IMR-90 (cell line): ENCODE measurements at regions not wholly inside any gene's neighbourhood (a gene's known extent, or its start where the extent isn't known, plus 50 kb on each side); places are given as distances from the start of the nearest gene placed in this dataset.
"Not testable (repeated sequence)": the region's sequence is repeated elsewhere in the genome, so short reads cannot be mapped to it uniquely, and the experiment has no call there.

Source experiments
- ATAC-seq: fragments of 200-7000 bp; cut with Tn5 transposase; 2 replicates; pipeline ENCODE4 v1.9.1; 2020; ENCODE audit warnings: low read depth, mild to moderate bottlenecking, moderate library complexity
- BruUV-seq: library from RNA; stranded (reverse); fragments of 400-500 nt; replicated peaks from 2 replicates; lab custom pipeline; 2021; lab: Mats Ljungman, UMichigan
- CTCF ChIA-PET: fragments of 300-600 bp; formaldehyde crosslinking; extraction: SDS; loops from one replicate; lab custom pipeline; 2021; ENCODE audit warnings: antibody characterized with exemption; lab: Yijun Ruan, JAX
- POLR2A ChIA-PET: fragments of 300-600 bp; sonication (Branson Sonifier 250); formaldehyde crosslinking; loops from one replicate; lab custom pipeline; 2022; ENCODE audit warnings: antibody characterized with exemption; ENCODE audit not compliant: unreplicated experiment; lab: Charles Lee
- DNase-seq: peaks from one replicate; pipeline ENCODE4 v3.0.0; 2013
- H2AFZ ChIP-seq: replicated peaks from 2 replicates; pipeline ENCODE3; 2013; ENCODE audit warnings: low read length, mild to moderate bottlenecking; ENCODE audit not compliant: poor library complexity
- H2AK5ac ChIP-seq: 2 replicates; pipeline ENCODE4 v1.6.1; 2013; ENCODE audit warnings: low read depth, low read length, inconsistent platforms
- H2AK9ac ChIP-seq: replicated peaks from 2 replicates; pipeline ENCODE3; 2013; ENCODE audit warnings: mild to moderate bottlenecking, low read depth, low read length, moderate library complexity; ENCODE audit not compliant: poor library complexity
- H2BK120ac ChIP-seq: 2 replicates; pipeline ENCODE4 v1.6.1; 2013; ENCODE audit warnings: low read depth, low read length, inconsistent platforms
- H2BK15ac ChIP-seq: 3 replicates; pipeline ENCODE4 v1.6.1; 2013; ENCODE audit warnings: low read depth, low read length, inconsistent platforms
- H2BK20ac ChIP-seq: 2 replicates; pipeline ENCODE4 v1.6.1; 2013; ENCODE audit warnings: low read depth, mild to moderate bottlenecking, inconsistent platforms, low read length, moderate library complexity
- H2BK5ac ChIP-seq: 2 replicates; pipeline ENCODE4 v1.6.1; 2013; ENCODE audit warnings: mild to moderate bottlenecking, low read depth, low read length, inconsistent platforms; ENCODE audit not compliant: poor library complexity, severe bottlenecking
- H3K14ac ChIP-seq: replicated peaks from 2 replicates; pipeline ENCODE4 v1.6.1; 2013; ENCODE audit warnings: low read depth, low read length, inconsistent platforms
- H3K18ac ChIP-seq: 2 replicates; pipeline ENCODE4 v1.6.1; 2013; ENCODE audit warnings: low read depth, low read length, control low read depth
- H3K23ac ChIP-seq: 2 replicates; pipeline ENCODE4 v1.6.1; 2013; ENCODE audit warnings: low read depth, low read length, inconsistent platforms
- H3K27ac ChIP-seq: 2 replicates; pipeline ENCODE4 v1.5.1; 2013; ENCODE audit warnings: mild to moderate bottlenecking, control low read depth, low read length; ENCODE audit not compliant: insufficient read depth
- H3K27me3 ChIP-seq: 2 replicates; pipeline ENCODE4 v1.6.1; 2013; ENCODE audit warnings: low read length; ENCODE audit not compliant: control insufficient read depth, insufficient read depth
- H3K36me3 ChIP-seq: 2 replicates; pipeline ENCODE4 v1.6.1; 2013; ENCODE audit warnings: low read length, mixed read lengths; ENCODE audit not compliant: control insufficient read depth, insufficient read depth
- H3K4ac ChIP-seq: 2 replicates; pipeline ENCODE4 v1.6.1; 2013; ENCODE audit warnings: low read depth, low read length, inconsistent platforms
- H3K4me1 ChIP-seq: 2 replicates; pipeline ENCODE4 v1.6.1; 2013; ENCODE audit warnings: low read length, mixed read lengths; ENCODE audit not compliant: control insufficient read depth, insufficient read depth
- H3K4me2 ChIP-seq: 2 replicates; pipeline ENCODE4 v1.6.1; 2013; ENCODE audit warnings: low read depth, mild to moderate bottlenecking, control low read depth, low read length, moderate library complexity
- H3K4me3 ChIP-seq: 2 replicates; pipeline ENCODE4 v1.5.1; 2013; ENCODE audit warnings: low read depth, mild to moderate bottlenecking, control low read depth, low read length, moderate library complexity; ENCODE audit not compliant: insufficient read depth
- H3K56ac ChIP-seq: 2 replicates; pipeline ENCODE4 v1.6.1; 2013; ENCODE audit warnings: low read length, inconsistent platforms; ENCODE audit not compliant: insufficient read depth; ENCODE audit errors: extremely low read depth
- H3K79me1 ChIP-seq, 2 experiments: 2 replicates each; pipeline ENCODE4 v1.6.1; 2013; ENCODE audit warnings: low read length in 2 of 2, inconsistent platforms in 1 of 2, low read depth in 1 of 2
- H3K9ac ChIP-seq: 2 replicates; pipeline ENCODE4 v1.6.1; 2013; ENCODE audit warnings: low read depth, low read length, control low read depth
- H3K9me1 ChIP-seq: 2 replicates; pipeline ENCODE4 v1.6.1; 2013; ENCODE audit warnings: low read length, inconsistent platforms; ENCODE audit not compliant: insufficient read depth
- H3K9me3 ChIP-seq: 2 replicates; pipeline ENCODE4 v1.6.1; 2013; ENCODE audit warnings: low read length; ENCODE audit not compliant: control insufficient read depth, insufficient read depth
- H4K20me1 ChIP-seq: 2 replicates; pipeline ENCODE4 v1.6.1; 2013; ENCODE audit warnings: low read length, inconsistent platforms; ENCODE audit not compliant: insufficient read depth
- H4K5ac ChIP-seq: 2 replicates; pipeline ENCODE4 v1.6.1; 2013; ENCODE audit warnings: mild to moderate bottlenecking, low read depth, low read length, control low read depth
- H4K8ac ChIP-seq, 2 experiments: 2 replicates each; pipeline ENCODE4 v1.6.1; 2013; ENCODE audit warnings: low read depth in 2 of 2, low read length in 2 of 2, control low read depth in 1 of 2, inconsistent platforms in 1 of 2
- H4K91ac ChIP-seq: 2 replicates; pipeline ENCODE4 v1.6.1; 2013; ENCODE audit warnings: low read depth, low read length, inconsistent platforms; ENCODE audit not compliant: insufficient read depth
- WGBS, 2 experiments: methylation state at CpG; one replicate each; pipeline versions ENCODE4 v1.1.5 to v1.1.7; 2013; ENCODE audit warnings: missing lambda C conversion rate in 2 of 2; ENCODE audit not compliant: insufficient read length in 1 of 2; ENCODE audit errors: extremely low coverage in 2 of 2; 5-methylcytosine and 5-hydroxymethylcytosine counted together
- dilution Hi-C: fragments of 300-500 bp; cut with HindIII; formaldehyde crosslinking; loops from one replicate; pipeline ENCODE4 v1.14.3; 2018; ENCODE audit warnings: low sequenced_read_pairs; ENCODE audit not compliant: unreplicated experiment
- in situ Hi-C: fragments of 300-500 bp; cut with MboI; formaldehyde crosslinking; loops from 3 replicates; pipeline ENCODE4 v1.14.3; 2019; ENCODE audit warnings: low sequenced_read_pairs, inconsistent platforms, mixed read lengths
- intact Hi-C: fragments of 100-400 bp; cut with micrococcal nuclease; formaldehyde crosslinking; loops from 2 replicates; pipeline ENCODE4 v1.10.0; 2022

- WGBS, 2 experiments: no CpG with 5 or more reads among the region's 2 CpGs
- in situ Hi-C loops, H3K4me1 ChIP-seq, H4K5ac ChIP-seq, H3K9me1 ChIP-seq, H3K4me2 ChIP-seq, H3K4ac ChIP-seq, H3K27ac ChIP-seq, H2BK120ac ChIP-seq, intact Hi-C loops, H2BK5ac ChIP-seq, H4K91ac ChIP-seq, H3K14ac ChIP-seq, H2AFZ ChIP-seq, H3K9ac ChIP-seq, POLR2A ChIA-PET, CTCF ChIA-PET, H2AK9ac ChIP-seq, H3K9me3 ChIP-seq, H2BK15ac ChIP-seq, BruUV-seq, H3K18ac ChIP-seq, H3K4me3 ChIP-seq, DNase-seq, H2BK20ac ChIP-seq, H3K36me3 ChIP-seq, H4K20me1 ChIP-seq, H3K23ac ChIP-seq, H3K27me3 ChIP-seq, H2AK5ac ChIP-seq, ATAC-seq, dilution Hi-C loops, H3K79me1 ChIP-seq, H3K56ac ChIP-seq, H4K8ac ChIP-seq: not testable (repeated sequence)
Measured at GRCh38 chr1:233827937-233828336, 76.5 kb upstream of the SLC35F3 start.
